Activated CD4-positive, alpha-beta T cell treated with anti-CD3 and anti-CD28 coated beads for 48 hours (primary cell): ENCODE measurements at regions not wholly inside any gene's neighbourhood (a gene's known extent, or its start where the extent isn't known, plus 50 kb on each side); places are given as distances from the start of the nearest gene placed in this dataset.
A peak's percentile ranks its signal among the peaks of the same experiment; 100 is the strongest.

Experiments used
- DNase-seq: peaks from one replicate; pipeline ENCODE4 v3.0.0-alpha.2; 2020

DNA sequence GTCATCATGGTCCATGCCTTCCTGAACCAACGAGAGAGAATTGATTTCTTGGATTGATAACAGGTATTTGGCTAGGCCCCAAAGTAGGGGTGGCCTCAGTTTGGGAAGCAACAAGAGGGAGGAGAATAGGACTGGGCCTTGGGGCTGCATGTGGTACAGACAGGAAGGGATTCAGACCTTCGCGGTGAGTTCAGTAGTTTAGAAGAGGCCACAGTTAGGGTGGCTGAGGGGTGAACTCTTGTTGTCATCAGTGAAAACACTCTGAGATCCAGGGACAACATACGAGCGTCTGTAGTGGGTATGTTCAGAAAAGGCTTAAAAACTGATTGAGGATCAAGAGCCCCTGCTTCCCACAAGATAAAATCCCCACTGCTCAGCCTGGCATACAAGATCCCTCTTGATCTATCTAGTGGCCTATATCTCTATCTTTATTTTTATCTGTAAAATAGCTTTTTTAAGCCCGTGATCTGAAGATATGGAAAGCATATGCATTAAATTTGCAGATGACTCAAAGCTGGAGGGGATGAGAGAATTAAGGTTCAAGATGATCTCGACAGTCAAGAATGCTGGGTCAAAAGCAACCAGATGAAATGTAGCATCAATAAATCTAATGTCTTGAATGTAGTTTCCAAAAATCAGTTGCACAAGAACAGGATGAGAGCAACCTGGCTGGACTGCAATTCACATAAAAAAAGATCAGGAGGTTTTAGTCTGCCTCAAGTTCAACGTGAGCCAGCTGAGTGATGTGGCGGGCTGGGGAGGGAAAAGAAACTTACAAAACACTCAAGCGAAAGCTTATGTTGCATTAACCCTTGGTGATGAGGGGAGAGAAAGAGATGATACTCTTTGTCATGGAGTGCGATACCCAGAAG lies 221.1 kb upstream of the TLE3 start:
- no peak for DNase-seq

DNA sequence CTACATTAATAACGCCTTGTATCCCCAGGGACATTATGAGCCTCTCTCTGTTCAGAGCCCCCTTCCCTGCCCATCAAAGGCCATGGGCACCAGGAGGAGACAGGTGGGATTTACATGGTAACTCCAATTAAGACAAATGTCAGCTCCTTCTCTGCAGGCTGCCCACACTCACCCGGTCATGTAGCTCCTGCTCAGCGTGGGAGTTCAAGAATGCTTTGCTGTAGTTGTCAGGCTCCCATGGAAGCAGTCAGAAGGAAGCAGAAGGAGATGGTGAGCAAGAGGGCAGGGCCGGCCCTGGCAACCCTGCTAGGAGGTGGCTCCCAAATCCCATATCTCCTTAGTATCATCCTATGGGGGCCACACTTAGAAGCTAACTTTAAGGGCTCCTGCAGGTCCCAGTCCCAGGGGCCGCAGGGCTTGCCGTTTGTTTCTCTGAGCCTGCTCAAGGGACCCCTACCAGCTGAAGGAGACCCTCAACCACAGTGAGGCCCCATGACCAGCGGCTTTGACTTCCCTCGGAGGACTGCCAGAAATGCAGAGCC lies 218.4 kb upstream of the TLE3 start:
- DNase-seq = no peak

DNA sequence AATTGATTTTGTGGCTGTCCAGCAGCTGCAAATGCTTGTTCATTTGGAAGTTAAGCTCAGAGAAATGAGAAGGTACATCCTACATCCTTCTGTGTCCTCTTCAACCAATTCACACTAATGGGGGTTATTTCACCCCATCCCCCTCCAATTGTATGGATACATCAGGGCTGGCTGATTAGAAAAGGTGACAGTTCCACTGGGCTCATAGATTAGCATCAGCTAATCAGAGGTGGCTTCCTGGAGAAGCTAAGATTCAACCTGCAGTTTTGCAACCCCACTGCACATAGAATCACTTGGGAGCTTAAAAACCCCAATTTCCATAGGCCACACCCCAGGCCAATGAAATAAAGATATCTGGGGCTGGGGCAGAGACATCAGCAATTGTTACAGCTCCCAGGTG lies 217.7 kb upstream of the TLE3 start:
- DNase-seq = no peak

GRCh38 chr15:70314688-70315087 lies 217.0 kb upstream of the TLE3 start:
- no peak for DNase-seq

DNA sequence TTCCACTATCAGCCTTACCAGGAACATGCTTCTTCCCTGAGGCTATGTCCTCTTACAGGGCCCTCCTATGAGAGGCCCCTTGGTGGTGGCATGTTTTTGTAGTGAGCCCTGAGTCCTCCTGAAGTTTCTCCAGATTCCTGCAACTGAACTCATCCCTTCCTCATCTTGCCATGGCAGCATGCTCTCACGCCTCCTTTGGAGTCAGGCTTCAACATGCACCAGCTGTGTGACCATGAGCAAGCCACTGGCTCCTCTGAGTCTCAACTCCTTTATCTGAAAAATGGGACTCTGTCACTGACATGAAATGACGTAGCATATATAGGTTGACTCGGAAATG lies 216.3 kb upstream of the TLE3 start:
- no peak for DNase-seq

DNA sequence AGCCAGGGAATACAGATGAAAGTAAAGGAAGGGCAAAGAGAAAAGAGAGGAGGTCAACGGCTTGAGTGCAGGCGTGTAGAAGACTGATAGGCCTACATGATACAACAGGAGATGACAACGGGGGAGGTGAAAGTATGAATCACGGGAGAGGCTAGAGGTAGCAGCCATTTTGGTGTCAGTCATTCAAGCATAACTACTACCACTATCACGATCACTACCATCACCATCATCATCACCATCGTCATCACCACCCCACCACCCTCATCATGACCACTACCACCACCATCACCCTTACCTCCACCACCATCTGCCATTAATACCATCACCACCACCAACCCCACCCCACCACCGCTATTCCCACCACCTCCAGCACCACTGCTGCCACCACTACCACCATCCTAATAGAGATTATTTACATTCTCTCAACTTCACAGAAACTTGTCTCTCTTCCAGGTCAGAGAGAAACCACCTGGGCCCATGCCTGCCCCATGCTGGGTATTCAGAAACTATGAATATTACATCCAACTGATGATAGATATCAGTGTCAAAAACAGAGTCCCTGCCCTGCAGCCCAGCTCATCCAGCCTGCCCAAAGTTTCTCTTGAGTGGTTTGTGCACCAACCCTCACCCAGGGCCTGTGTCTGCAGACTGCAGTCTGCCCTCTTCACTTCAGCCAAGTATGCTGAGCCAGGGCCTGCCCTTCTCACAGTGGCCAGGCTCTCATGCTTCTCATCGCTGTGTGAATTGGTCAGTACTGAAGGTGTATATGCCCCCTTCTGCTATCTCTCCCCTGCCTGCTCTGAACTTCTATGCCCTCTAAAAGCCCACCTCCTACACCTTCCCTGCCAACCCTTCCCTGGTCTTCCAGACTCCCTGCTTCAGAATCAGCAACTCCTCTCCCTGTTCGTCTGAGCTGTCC lies 215.6 kb upstream of the TLE3 start:
- no peak for DNase-seq

GRCh38 chr15:70311821-70312220 lies 214.1 kb upstream of the TLE3 start:
- DNase-seq = no peak

DNA sequence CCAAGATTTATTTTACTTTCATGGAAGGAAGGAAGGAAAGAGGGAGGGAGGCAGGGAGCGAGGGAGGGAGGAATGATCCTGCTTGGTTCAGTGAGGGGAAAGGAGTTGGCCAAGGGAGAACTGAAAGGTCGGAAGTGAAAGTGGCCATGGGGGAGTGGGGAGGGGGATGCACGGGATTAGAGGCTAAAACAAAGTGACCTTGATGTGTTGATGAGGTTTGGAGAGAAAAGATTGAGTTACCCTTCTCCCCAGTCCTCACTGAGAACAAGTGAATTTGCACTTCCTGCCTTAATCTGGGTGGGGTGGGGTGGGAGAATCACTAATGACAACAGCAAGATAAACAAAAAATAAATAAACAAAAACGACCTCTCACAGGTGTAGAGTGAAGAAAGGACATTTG lies 212.0 kb upstream of the TLE3 start:
- no peak for DNase-seq

- no peak for DNase-seq
These were observed 211.2 kb upstream of the TLE3 start for GRCh38 chr15:70308735-70309434.

GRCh38 chr15:70308011-70308734 lies 210.5 kb upstream of the TLE3 start:
- peak; percentile 35 for DNase-seq

GRCh38 chr15:70306582-70306981 lies 208.9 kb upstream of the TLE3 start:
- no peak for DNase-seq

DNA sequence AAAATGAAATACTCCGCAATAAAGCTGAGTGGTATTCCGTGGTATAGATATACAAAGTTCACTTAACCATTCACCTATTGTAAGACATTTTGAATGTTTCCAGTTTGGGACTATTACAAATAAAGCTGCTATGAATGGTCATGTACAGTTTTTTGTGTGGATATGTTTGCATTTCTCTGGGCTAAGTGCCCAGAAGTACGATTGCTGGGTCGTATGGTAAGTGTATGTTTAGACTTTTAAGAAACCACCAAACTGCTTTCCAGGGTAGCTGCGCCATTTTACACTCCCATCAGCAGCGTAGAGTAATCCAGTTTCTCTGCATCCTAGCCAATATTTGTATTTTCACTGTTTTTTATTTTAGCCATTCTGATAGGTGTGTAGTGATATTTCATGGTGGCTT lies 208.4 kb upstream of the TLE3 start:
- no peak for DNase-seq

DNA sequence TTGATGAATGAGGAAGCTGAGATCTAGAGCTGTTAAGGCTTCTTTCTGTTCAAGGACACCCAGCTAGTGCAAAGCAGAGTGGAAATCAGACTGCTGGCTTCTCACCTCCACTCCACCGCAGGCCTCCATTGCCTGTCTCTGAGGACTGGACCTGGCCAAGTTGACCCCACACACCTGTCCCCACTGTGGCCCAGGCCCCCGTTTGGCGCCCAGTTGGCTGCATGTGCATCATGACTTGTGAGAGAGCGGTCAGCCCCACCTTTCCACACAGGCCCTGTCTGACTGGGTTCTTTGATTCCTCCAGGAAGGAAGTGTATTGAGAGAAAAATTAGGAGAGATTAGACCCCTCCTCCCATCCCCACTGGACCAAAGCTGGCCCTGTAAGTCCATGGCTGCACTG lies 206.3 kb upstream of the TLE3 start:
- no peak for DNase-seq

GRCh38 chr15:70302360-70302759 lies 204.6 kb upstream of the TLE3 start:
- no peak for DNase-seq

- no peak for DNase-seq
These were observed 203.7 kb upstream of the TLE3 start for GRCh38 chr15:70301396-70301795.

- DNase-seq = peak; percentile 85
These were observed 202.5 kb upstream of the TLE3 start for GRCh38 chr15:70299931-70300869.

- no peak for DNase-seq
These were observed 199.8 kb upstream of the TLE3 start for GRCh38 chr15:70297465-70298058.

DNA sequence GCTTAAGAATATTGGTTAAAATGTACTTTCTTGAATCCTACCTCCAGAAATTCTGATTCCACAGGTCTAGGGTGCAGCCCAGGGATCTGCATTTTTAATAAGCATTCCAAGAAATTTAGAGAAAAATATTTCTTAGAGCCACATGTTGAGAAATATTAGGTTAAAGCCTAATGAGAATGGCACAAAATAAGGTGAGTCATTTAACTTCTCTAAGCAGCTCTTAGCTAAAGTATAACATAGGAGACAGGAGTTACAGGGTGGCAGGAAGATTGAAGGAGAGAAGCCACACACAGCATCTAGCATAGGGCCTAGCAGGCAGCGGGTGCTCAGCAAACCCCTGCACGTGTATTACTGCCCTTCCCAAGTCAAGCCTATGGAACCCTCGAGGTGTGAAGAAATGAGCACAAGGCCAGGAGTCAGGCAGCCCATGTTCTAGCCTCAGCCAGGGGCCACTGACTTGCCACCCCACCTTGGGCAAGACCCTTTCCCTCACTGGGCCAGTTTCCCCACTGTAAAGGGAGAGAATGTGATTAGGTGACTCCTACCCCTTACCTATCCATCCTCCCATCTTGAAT lies 197.1 kb upstream of the TLE3 start:
- no peak for DNase-seq

DNA sequence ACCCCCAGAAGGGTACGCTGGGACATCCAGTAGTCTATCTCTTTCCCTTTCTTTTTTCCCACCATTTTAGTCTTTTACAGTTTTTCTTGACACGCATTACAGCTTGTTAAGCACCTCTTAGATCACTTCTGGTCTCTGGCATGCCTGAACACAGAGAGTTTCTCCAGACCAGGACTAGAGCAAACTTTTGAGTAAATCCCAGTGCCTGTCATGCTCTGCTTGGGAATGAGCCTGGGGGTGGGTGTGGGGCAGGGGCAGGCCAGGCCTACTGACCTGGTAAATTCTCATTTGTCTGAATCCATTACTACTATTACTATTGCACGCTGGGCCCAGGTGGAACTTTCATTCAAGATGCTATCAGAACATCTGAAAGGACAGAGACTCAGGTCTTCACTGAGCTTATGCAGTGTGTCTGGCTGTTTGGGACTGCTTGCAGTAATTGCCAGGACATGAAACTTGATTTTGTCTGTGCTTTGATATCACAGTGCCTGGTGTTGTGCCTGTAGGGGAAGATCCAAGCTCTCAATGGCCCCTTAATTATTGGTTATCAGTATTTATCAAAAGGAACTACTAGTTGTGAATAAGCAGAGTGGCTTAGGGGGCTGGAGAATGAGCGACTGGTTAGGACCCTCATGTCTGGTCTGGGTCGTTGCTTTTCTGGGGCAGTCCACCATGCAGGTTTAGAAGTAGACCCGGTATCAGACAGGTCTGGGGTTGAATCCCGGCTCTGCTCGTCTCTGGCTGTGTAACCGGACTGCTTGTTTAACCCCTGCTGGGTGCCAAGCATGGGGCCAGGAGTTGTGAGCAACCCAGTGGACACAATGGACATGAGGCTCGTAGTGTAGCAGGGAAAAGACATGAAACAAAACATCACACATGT lies 196.1 kb upstream of the TLE3 start:
- no peak for DNase-seq
